ENCODE measurements at regions not wholly inside any gene's neighbourhood (a gene's known extent, or its start where the extent isn't known, plus 50 kb on each side); places are given as distances from the start of the nearest gene placed in this dataset.

- no peak for TF ChIP-seq CTCF (IDR thresholded peaks at IDR 0.05)
- TF ChIP-seq ZFX (IDR thresholded peaks at IDR 0.05; ENCODE audit: borderline replicate concordance), result no peak
Observed at GRCh38 chr22:49019737-49020713, 807.6 kb downstream of the BRD1 start.

GRCh38 chr22:49018601-49019000 lies 809.1 kb downstream of the BRD1 start:
- no peak overlapping the region for H3K27ac ChIP-seq
- no peak for TF ChIP-seq ZFX (IDR thresholded peaks at IDR 0.05; ENCODE audit: borderline replicate concordance)
- no peak for TF ChIP-seq CTCF (IDR thresholded peaks at IDR 0.05)

More at GRCh38 chr22:49019737-49020713, 807.6 kb downstream of the BRD1 start:
- H3K27ac ChIP-seq, result no peak overlapping the region

GRCh38 chr22:49017482-49018329 lies 810.0 kb downstream of the BRD1 start:
- H3K27ac ChIP-seq, result no peak overlapping the region
- TF ChIP-seq ZFX (IDR thresholded peaks at IDR 0.05; ENCODE audit: borderline replicate concordance), result no peak
- TF ChIP-seq CTCF (IDR thresholded peaks at IDR 0.05), result no peak

GRCh38 chr22:49016909-49017481 lies 810.7 kb downstream of the BRD1 start:
- no peak overlapping the region for H3K27ac ChIP-seq
- no peak for TF ChIP-seq ZFX (IDR thresholded peaks at IDR 0.05; ENCODE audit: borderline replicate concordance)
- no peak for TF ChIP-seq CTCF (IDR thresholded peaks at IDR 0.05)

GRCh38 chr22:49015993-49016908 lies 811.4 kb downstream of the BRD1 start:
- no peak overlapping the region for H3K27ac ChIP-seq

More at GRCh38 chr22:49015993-49016908, 811.4 kb downstream of the BRD1 start:
- TF ChIP-seq ZFX (IDR thresholded peaks at IDR 0.05; ENCODE audit: borderline replicate concordance) (no peak), CTCF (IDR thresholded peaks at IDR 0.05) (no peak)
